ENCODE measurements at regions not wholly inside any gene's neighbourhood (a gene's known extent, or its start where the extent isn't known, plus 50 kb on each side); places are given as distances from the start of the nearest gene placed in this dataset.

DNA sequence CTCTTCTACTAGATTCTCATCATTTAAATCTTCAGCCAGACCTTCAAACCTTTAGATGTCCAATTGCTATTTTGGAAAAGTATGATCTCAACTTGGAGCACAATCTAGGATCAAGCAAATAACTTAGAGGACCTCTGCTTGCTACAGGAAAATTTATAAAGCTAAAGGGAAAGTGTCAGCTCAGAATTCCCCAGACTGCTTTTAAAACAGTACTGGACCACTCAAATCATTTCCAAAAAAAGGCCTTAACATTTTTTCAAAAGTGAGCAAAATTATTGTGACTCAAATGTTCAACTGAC lies 169.8 kb downstream of the PARM1 start:
- no peaks in the 10 kb centered on the region for H3K9me3 ChIP-seq
- TF ChIP-seq EP300 (IDR thresholded peaks at IDR 0.05) (no peak), POLR2AphosphoS5 (IDR thresholded peaks at IDR 0.05) (no peak), POLR2A (IDR thresholded peaks at IDR 0.05) (no peak)
- TF ChIP-seq, protein P1, sequence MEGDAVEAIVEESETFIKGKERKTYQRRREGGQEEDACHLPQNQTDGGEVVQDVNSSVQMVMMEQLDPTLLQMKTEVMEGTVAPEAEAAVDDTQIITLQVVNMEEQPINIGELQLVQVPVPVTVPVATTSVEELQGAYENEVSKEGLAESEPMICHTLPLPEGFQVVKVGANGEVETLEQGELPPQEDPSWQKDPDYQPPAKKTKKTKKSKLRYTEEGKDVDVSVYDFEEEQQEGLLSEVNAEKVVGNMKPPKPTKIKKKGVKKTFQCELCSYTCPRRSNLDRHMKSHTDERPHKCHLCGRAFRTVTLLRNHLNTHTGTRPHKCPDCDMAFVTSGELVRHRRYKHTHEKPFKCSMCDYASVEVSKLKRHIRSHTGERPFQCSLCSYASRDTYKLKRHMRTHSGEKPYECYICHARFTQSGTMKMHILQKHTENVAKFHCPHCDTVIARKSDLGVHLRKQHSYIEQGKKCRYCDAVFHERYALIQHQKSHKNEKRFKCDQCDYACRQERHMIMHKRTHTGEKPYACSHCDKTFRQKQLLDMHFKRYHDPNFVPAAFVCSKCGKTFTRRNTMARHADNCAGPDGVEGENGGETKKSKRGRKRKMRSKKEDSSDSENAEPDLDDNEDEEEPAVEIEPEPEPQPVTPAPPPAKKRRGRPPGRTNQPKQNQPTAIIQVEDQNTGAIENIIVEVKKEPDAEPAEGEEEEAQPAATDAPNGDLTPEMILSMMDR (IDR thresholded peaks at IDR 0.05), result no peak
- no peak overlapping the region for H3K4me3 ChIP-seq
- no peak for DNase-seq
- H3K27me3 ChIP-seq, result no peaks in the 10 kb centered on the region
- intact Hi-C loops (cut with DNase I; ENCODE audit: low total_unique reads), result no loop called here
- peaks cover 0 to 5% (median 0%) of the 10 kb centered on the region in 4 donors for H3K4me1 ChIP-seq
- no peak overlapping the region for H3K27ac ChIP-seq
- H3K36me3 ChIP-seq, result no peaks in the 10 kb centered on the region

DNA sequence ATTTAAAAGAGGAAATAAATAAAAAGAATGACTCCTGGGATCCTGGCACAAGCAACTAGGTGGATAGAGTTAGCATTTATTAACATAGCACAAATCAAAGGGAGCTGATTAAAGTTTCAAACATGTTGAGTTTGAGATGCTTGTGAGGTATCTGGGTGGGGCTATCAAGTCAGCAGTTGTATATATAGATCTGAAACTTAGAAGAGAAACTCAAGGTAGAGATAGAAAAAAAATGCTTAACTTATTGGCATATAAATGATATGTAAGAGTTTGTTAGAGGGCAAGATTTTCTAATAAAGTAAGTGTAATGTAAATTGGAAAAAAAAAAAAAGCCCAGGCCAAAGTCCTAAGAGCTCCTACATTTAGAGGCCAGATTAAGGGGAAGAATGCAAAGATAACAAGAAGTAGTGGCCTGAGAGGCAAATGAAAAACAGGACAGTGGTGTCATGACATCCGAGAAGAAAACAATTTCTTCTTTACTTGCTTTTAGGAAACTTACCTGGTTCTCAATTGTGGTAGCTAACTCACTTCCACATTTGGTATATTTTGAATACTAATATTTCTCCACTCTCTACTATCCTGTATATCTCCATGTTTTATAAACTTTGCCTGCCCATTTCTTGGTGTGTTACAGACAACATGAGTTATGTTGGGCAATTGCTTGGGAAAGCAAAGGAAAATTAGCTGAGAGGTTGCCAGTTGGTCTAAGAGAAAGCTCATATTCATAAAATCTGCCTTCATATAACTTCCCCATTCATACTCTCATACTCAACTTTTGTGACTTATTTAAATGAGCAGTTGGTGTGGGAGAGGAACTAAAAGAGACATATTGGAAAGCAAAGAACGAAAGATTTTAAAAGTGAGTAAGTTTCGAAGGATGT lies 169.2 kb downstream of the PARM1 start:
- Histone ChIP-seq H3K4me3 (no peak overlapping the region), H3K36me3 (no peaks in the 10 kb centered on the region), H3K9me3 (peaks cover 0 to 2% (median 0%) of the 10 kb centered on the region in 4 donors), H3K27ac (no peak overlapping the region), H3K4me1 (peaks cover 0 to 5% (median 0%) of the 10 kb centered on the region in 4 donors), H3K27me3 (no peaks in the 10 kb centered on the region)
- WGBS, 5 donors, result 59 to 89% (median 82%) methylated on average over 3 of the region's 3 CpGs
- intact Hi-C loops (cut with DNase I; ENCODE audit: low total_unique reads), result no loop called here
- TF ChIP-seq, protein P1 (IDR thresholded peaks at IDR 0.05), result no peak
- no peak for DNase-seq

Small RNA genes lying in the stretch of these regions (small RNA-seq; reads per million reads assigned to genes)
- 0 reads per million in 4 donors for gene AC093870.1

All from stomach (tissue), 8 donors.